Fibroblast of the aortic adventitia (primary cell): ENCODE measurements at regions not wholly inside any gene's neighbourhood (a gene's known extent, or its start where the extent isn't known, plus 50 kb on each side); places are given as distances from the start of the nearest gene placed in this dataset.

Source experiments
- DNase-seq: peaks from one replicate; pipeline ENCODE4 v3.0.0-alpha.2; 2010; ENCODE audit warnings: low read depth
- H3K4me3 ChIP-seq: 2 replicates; pipeline ENCODE4 v1.5.1; 2011; ENCODE audit warnings: low read depth, mild to moderate bottlenecking, control low read depth, low read length, moderate library complexity
- CTCF ChIP-seq: IDR thresholded peaks from 2 replicates; pipeline ENCODE4 v1.5.1; 2011; ENCODE audit warnings: mild to moderate bottlenecking, low read length, control low read depth, inconsistent platforms; ENCODE audit not compliant: insufficient read depth

- no peak overlapping the region for H3K4me3 ChIP-seq
- DNase-seq: no peak
- no peak for TF ChIP-seq CTCF
Measured at GRCh38 chr3:174755833-174756829, 103.0 kb upstream of the NAALADL2 start.

DNA sequence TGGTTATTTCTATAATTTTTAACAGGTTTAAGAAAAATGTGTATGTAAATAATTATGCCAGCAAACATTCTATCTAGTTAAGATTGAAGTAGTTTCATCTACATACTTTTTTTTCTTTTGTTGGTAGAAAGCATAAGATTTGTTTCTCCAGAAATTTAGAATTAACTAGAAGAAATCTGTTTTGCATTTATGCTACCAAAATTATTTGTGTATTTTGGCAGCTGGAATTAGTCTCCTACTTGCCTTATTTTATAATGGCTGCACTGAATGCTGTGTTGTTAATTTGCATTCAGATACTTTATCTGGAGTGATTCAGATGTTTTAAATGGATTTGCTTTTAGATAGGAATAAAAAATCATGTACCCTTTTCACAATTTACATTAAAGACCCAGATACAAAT is 100.2 kb upstream of the NAALADL2 start:
- no peak for TF ChIP-seq CTCF
- no peak overlapping the region for H3K4me3 ChIP-seq
- DNase-seq: peak; percentile 2

DNA sequence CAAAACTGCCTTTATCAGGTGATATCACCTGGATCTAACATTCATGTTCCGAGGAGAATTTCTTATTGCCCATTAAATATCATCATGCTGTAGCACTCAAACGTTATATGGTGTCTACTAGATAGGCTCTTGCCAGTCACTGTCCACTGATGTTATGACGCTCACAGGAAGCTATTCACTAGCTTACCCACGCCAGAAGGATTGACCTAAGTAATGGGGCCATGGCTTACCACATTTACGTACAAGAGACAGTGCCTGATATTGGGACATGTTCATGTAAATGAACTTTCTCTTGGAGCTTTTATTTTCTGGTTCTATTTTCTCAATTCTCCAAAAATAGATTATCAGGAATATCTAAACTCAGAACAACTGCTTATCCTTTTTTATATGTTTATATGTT is 91.7 kb upstream of the NAALADL2 start:
- TF ChIP-seq CTCF: no peak
- no peak overlapping the region for H3K4me3 ChIP-seq
- DNase-seq: no peak

GRCh38 chr3:174767853-174768382 is 91.2 kb upstream of the NAALADL2 start:
- peak; percentile 87 for DNase-seq
- no peak overlapping the region for H3K4me3 ChIP-seq

GRCh38 chr3:174769171-174769570 is 90.0 kb upstream of the NAALADL2 start:
- DNase-seq: no peak
- TF ChIP-seq CTCF: no peak
- no peak overlapping the region for H3K4me3 ChIP-seq

More at GRCh38 chr3:174767853-174768382, 91.2 kb upstream of the NAALADL2 start:
- no peak for TF ChIP-seq CTCF

- TF ChIP-seq CTCF: no peak
- peak; percentile 91 for DNase-seq
- H3K4me3 ChIP-seq: no peak overlapping the region
Measured at GRCh38 chr3:174775603-174776002, 83.5 kb upstream of the NAALADL2 start.
